ENCODE measurements at regions not wholly inside any gene's neighbourhood (a gene's known extent, or its start where the extent isn't known, plus 50 kb on each side); places are given as distances from the start of the nearest gene placed in this dataset.

GRCh38 chr18:78510091-78510490, 469.5 kb upstream of the SALL3 start:
- no peak for ATAC-seq (replicated peaks in 1 of 4)
- POLR2A ChIA-PET = no interaction called here
- WGBS (ENCODE audit: insufficient coverage) = 55% methylated on average over 6 of the region's 7 CpGs

DNA sequence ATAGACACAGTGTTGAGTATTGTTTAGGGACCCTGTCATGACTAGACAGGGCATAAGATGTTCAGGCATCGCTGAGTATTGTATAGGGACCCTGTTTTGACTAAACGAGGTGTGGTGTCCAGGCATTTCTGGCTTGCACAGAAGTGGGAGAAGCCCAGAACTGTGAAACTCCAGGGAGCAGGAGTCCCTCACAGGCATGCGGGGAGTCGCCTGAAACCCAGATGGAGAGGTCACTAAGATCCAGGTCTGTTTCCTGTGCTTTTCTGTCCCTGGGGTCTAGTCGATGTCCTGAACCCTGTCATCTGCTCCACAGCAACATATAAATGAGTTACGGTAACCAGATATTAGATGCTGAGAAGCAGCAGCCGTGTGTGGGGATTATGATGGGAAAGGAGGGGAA, 469.0 kb upstream of the SALL3 start:
- Histone ChIP-seq H3K27me3 (replicated peaks in 1 of 2; ENCODE audit: control insufficient read depth in 2 of 2, extremely low read depth in 1 of 2, insufficient read depth in 2 of 2, low read length in 1 of 2) (peaks cover 0 to 6% of the 10 kb centered on the region in 2 experiments), H3K9me3 (no peaks in the 10 kb centered on the region), H3K4me3 (ENCODE audit: control insufficient read depth in 1 of 2, extremely low read depth in 1 of 2, low read length in 1 of 2) (no peak overlapping the region), H3K4me1 (ENCODE audit: control insufficient read depth in 1 of 2, extremely low read depth in 1 of 2, insufficient read depth in 2 of 2, low read length in 2 of 2) (no peaks in the 10 kb centered on the region), H3K36me3 (ENCODE audit: control insufficient read depth in 2 of 2, extremely low read depth in 1 of 2, insufficient read depth in 1 of 2, low read length in 1 of 2) (no peaks in the 10 kb centered on the region), H3K27ac (ENCODE audit: low read length) (no peak overlapping the region)
- H3K36me3 Mint-ChIP-seq = no peaks in the 10 kb centered on the region
- ATAC-seq (replicated peaks in 1 of 4) (no peak), DNase-seq (no peak)
- H3K4me1 Mint-ChIP-seq = no peaks in the 10 kb centered on the region
- 86% methylated on average over 5 of the region's 7 CpGs for WGBS (ENCODE audit: insufficient coverage)
- no peak overlapping the region for H3K4me3 Mint-ChIP-seq
- POLR2A ChIA-PET = no interaction called here
- CTCF ChIA-PET = no interaction called here
- H3K27ac Mint-ChIP-seq = no peak overlapping the region
- H3K27me3 Mint-ChIP-seq = peaks cover 0 to 5% of the 10 kb centered on the region in 2 donors
- H3K9me3 Mint-ChIP-seq = peaks cover 0 to 12% (median 0%) of the 10 kb centered on the region in 3 donors

More at GRCh38 chr18:78510091-78510490, 469.5 kb upstream of the SALL3 start:
- no peak for DNase-seq
- Histone ChIP-seq H3K27ac (ENCODE audit: low read length) (no peak overlapping the region), H3K36me3 (ENCODE audit: control insufficient read depth in 2 of 2, extremely low read depth in 1 of 2, insufficient read depth in 1 of 2, low read length in 1 of 2) (no peaks in the 10 kb centered on the region), H3K4me3 (ENCODE audit: control insufficient read depth in 1 of 2, extremely low read depth in 1 of 2, low read length in 1 of 2) (no peak overlapping the region), H3K27me3 (replicated peaks in 1 of 2; ENCODE audit: control insufficient read depth in 2 of 2, extremely low read depth in 1 of 2, insufficient read depth in 2 of 2, low read length in 1 of 2) (peaks cover 0 to 6% of the 10 kb centered on the region in 2 experiments), H3K9me3 (no peaks in the 10 kb centered on the region), H3K4me1 (ENCODE audit: control insufficient read depth in 1 of 2, extremely low read depth in 1 of 2, insufficient read depth in 2 of 2, low read length in 2 of 2) (no peaks in the 10 kb centered on the region)
- peaks cover 0 to 5% of the 10 kb centered on the region in 2 donors for H3K27me3 Mint-ChIP-seq
- no peak overlapping the region for H3K4me3 Mint-ChIP-seq
- H3K9me3 Mint-ChIP-seq = peaks cover 0 to 12% (median 0%) of the 10 kb centered on the region in 3 donors
- CTCF ChIA-PET = no interaction called here
- no peaks in the 10 kb centered on the region for H3K36me3 Mint-ChIP-seq
- H3K27ac Mint-ChIP-seq = no peak overlapping the region
- H3K4me1 Mint-ChIP-seq = no peaks in the 10 kb centered on the region

DNA sequence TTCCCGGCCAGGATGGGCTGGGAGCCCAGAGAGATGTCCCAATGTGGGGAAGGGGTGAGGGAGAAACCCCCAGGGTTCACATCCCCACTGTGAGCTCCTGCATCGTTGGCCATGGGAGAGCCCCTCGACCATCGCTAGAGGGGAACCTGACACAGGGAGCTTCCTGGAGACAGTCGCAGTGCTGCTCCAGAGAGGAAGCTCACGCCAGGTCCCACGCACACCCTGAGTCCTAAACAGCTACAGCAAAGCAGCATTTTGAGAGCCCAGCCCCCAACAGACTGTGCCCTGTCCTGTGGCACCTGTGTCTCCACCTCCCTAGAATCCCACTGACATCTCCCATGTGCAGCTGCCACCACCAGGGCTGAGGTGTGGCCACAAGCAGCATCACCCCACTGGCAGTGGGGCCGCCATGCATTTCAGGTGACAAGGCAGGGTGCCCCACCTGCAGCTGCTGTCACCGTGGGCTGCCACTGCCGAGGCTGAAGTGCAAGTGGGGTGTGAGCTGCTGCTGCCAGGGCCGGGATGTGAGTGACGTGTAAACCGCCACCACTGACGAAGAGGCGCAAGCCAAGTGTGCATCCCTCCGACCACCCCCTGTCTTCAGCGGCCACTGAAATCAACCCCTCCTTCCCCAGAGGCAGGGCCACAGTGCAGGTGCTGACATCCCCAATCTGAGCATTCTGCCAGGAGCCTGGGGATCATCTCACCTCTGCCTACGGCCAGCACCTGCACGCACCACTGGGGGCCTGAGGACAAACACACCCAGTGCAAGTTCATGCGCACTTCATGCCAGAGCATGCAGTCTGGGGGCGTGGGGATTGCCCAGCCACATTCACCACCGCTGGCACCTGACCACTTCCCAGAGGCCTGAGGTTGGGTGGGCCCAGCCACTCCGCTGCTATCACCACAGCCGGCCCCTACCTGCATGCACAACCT, 467.7 kb upstream of the SALL3 start:
- Histone ChIP-seq H3K4me3 (ENCODE audit: control insufficient read depth in 1 of 2, extremely low read depth in 1 of 2, low read length in 1 of 2) (no peak overlapping the region), H3K9me3 (no peaks in the 10 kb centered on the region), H3K27ac (ENCODE audit: low read length) (no peak overlapping the region), H3K36me3 (ENCODE audit: control insufficient read depth in 2 of 2, extremely low read depth in 1 of 2, insufficient read depth in 1 of 2, low read length in 1 of 2) (no peaks in the 10 kb centered on the region), H3K4me1 (ENCODE audit: control insufficient read depth in 1 of 2, extremely low read depth in 1 of 2, insufficient read depth in 2 of 2, low read length in 2 of 2) (no peaks in the 10 kb centered on the region), H3K27me3 (replicated peaks in 1 of 2; ENCODE audit: control insufficient read depth in 2 of 2, extremely low read depth in 1 of 2, insufficient read depth in 2 of 2, low read length in 1 of 2) (peaks cover 0 to 2% of the 10 kb centered on the region in 2 experiments)
- Mint-ChIP-seq H3K9me3 (peaks cover 0 to 12% (median 0%) of the 10 kb centered on the region in 3 donors), H3K36me3 (no peaks in the 10 kb centered on the region), H3K27me3 (peaks cover 0 to 5% of the 10 kb centered on the region in 2 donors), H3K4me1 (no peaks in the 10 kb centered on the region), H3K4me3 (no peak overlapping the region), H3K27ac (no peak overlapping the region)
- POLR2A ChIA-PET = no interaction called here
- ATAC-seq (replicated peaks in 1 of 4) (no peak), DNase-seq (no peak)
- CTCF ChIA-PET = no interaction called here
- WGBS (ENCODE audit: insufficient coverage) = 82% methylated on average over 24 of the region's 24 CpGs

- Mint-ChIP-seq H3K9me3 (peaks cover 0 to 6% (median 0%) of the 10 kb centered on the region in 3 donors), H3K27ac (no peak overlapping the region), H3K36me3 (no peaks in the 10 kb centered on the region), H3K4me1 (no peaks in the 10 kb centered on the region), H3K4me3 (no peak overlapping the region), H3K27me3 (peaks cover 0 to 2% of the 10 kb centered on the region in 2 donors)
- Histone ChIP-seq H3K36me3 (ENCODE audit: control insufficient read depth in 2 of 2, extremely low read depth in 1 of 2, insufficient read depth in 1 of 2, low read length in 1 of 2) (no peaks in the 10 kb centered on the region), H3K27ac (ENCODE audit: low read length) (no peak overlapping the region), H3K4me1 (ENCODE audit: control insufficient read depth in 1 of 2, extremely low read depth in 1 of 2, insufficient read depth in 2 of 2, low read length in 2 of 2) (no peaks in the 10 kb centered on the region), H3K4me3 (ENCODE audit: control insufficient read depth in 1 of 2, extremely low read depth in 1 of 2, low read length in 1 of 2) (no peak overlapping the region), H3K9me3 (no peaks in the 10 kb centered on the region), H3K27me3 (replicated peaks in 1 of 2; ENCODE audit: control insufficient read depth in 2 of 2, extremely low read depth in 1 of 2, insufficient read depth in 2 of 2, low read length in 1 of 2) (peaks cover 0 to 2% of the 10 kb centered on the region in 2 experiments)
- ATAC-seq (replicated peaks in 1 of 4) (no peak), DNase-seq (no peak)
- WGBS (ENCODE audit: insufficient coverage) = 85% methylated on average over 24 of the region's 24 CpGs
- CTCF ChIA-PET = no interaction called here
- POLR2A ChIA-PET = no interaction called here
These were observed 464.5 kb upstream of the SALL3 start for GRCh38 chr18:78514910-78515670.

DNA sequence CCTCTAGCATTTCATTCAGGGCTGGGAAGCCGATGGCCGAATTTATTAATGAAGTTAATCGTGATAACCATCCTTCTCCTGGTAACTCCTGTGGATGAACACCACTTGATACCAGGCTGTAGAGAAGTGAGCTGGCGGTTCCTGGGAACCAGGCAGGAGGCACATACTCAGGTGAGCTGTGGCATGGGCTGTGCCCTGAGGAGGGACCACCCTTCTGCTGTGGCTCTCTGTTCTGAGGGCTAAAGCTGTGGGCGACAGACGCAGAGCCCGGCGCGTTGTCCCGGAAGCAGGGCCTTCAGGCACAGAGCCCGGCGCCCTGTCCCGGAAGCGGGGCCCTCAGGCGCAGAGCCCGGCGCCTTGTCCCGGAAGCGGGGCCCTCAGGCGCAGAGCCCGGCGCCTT, 462.3 kb upstream of the SALL3 start:
- H3K36me3 Mint-ChIP-seq = no peaks in the 10 kb centered on the region
- no peaks in the 10 kb centered on the region for H3K4me1 ChIP-seq (ENCODE audit: control insufficient read depth in 1 of 2, extremely low read depth in 1 of 2, insufficient read depth in 2 of 2, low read length in 2 of 2)
- WGBS (ENCODE audit: insufficient coverage) = 88% methylated on average over 18 of the region's 22 CpGs
- no peak overlapping the region for H3K27ac ChIP-seq (ENCODE audit: low read length)
- no peaks in the 10 kb centered on the region for H3K4me1 Mint-ChIP-seq
- POLR2A ChIA-PET = no interaction called here
- H3K27me3 ChIP-seq (replicated peaks in 1 of 2; ENCODE audit: control insufficient read depth in 2 of 2, extremely low read depth in 1 of 2, insufficient read depth in 2 of 2, low read length in 1 of 2) = peaks cover 0 to 9% of the 10 kb centered on the region in 2 experiments
- no peak overlapping the region for H3K4me3 Mint-ChIP-seq
- no peaks in the 10 kb centered on the region for H3K36me3 ChIP-seq (ENCODE audit: control insufficient read depth in 2 of 2, extremely low read depth in 1 of 2, insufficient read depth in 1 of 2, low read length in 1 of 2)
- H3K9me3 ChIP-seq = no peaks in the 10 kb centered on the region
- no peak overlapping the region for H3K4me3 ChIP-seq (ENCODE audit: control insufficient read depth in 1 of 2, extremely low read depth in 1 of 2, low read length in 1 of 2)
- H3K27me3 Mint-ChIP-seq = no peaks in the 10 kb centered on the region
- H3K27ac Mint-ChIP-seq = no peak overlapping the region
- no peak for DNase-seq
- peaks cover 0 to 4% (median 0%) of the 10 kb centered on the region in 3 donors for H3K9me3 Mint-ChIP-seq
- no peak for ATAC-seq (replicated peaks in 1 of 4)
- CTCF ChIA-PET = no interaction called here

- ChIA-PET POLR2A (no interaction called here), CTCF (no interaction called here)
- peaks cover 0 to 7% of the 10 kb centered on the region in 2 experiments for H3K27me3 ChIP-seq (replicated peaks in 1 of 2; ENCODE audit: control insufficient read depth in 2 of 2, extremely low read depth in 1 of 2, insufficient read depth in 2 of 2, low read length in 1 of 2)
- peaks cover 0 to 5% (median 0%) of the 10 kb centered on the region in 3 donors for H3K9me3 Mint-ChIP-seq
- no peaks in the 10 kb centered on the region for H3K4me1 Mint-ChIP-seq
- H3K36me3 Mint-ChIP-seq = no peaks in the 10 kb centered on the region
- no peak overlapping the region for H3K27ac ChIP-seq (ENCODE audit: low read length)
- no peaks in the 10 kb centered on the region for H3K4me1 ChIP-seq (ENCODE audit: control insufficient read depth in 1 of 2, extremely low read depth in 1 of 2, insufficient read depth in 2 of 2, low read length in 2 of 2)
- no peak overlapping the region for H3K4me3 ChIP-seq (ENCODE audit: control insufficient read depth in 1 of 2, extremely low read depth in 1 of 2, low read length in 1 of 2)
- ATAC-seq (replicated peaks in 1 of 4) (no peak), DNase-seq (no peak)
- H3K4me3 Mint-ChIP-seq = no peak overlapping the region
- no peak overlapping the region for H3K27ac Mint-ChIP-seq
- H3K36me3 ChIP-seq (ENCODE audit: control insufficient read depth in 2 of 2, extremely low read depth in 1 of 2, insufficient read depth in 1 of 2, low read length in 1 of 2) = no peaks in the 10 kb centered on the region
- 76% methylated on average over 11 of the region's 13 CpGs for WGBS (ENCODE audit: insufficient coverage)
- H3K9me3 ChIP-seq = no peaks in the 10 kb centered on the region
- no peaks in the 10 kb centered on the region for H3K27me3 Mint-ChIP-seq
These were observed 461.6 kb upstream of the SALL3 start for GRCh38 chr18:78517973-78518372.
